ENCODE measurements at regions not wholly inside any gene's neighbourhood (a gene's known extent, or its start where the extent isn't known, plus 50 kb on each side); places are given as distances from the start of the nearest gene placed in this dataset.
A peak's percentile ranks its signal among the peaks of the same experiment; 100 is the strongest.
"Not testable (repeated sequence)": the region's sequence is repeated elsewhere in the genome, so short reads cannot be mapped to it uniquely, and the experiment has no call there.

- intact Hi-C loops (cut with DNase I) = no loop called here
- Histone ChIP-seq H3K36me3 (no peaks in the 10 kb centered on the region), H3K9me3 (no peaks in the 10 kb centered on the region), H3K4me1 (peaks cover 0 to 13% (median 2%) of the 10 kb centered on the region in 4 donors), H3K27ac (peak overlapping the region in 1 of 3 donors; percentile 55), H3K27me3 (no peaks in the 10 kb centered on the region), H3K4me3 (no peak overlapping the region)
- WGBS (ENCODE audit: insufficient coverage, low coverage, low lambda C conversion rate, missing lambda C conversion rate) = 15% methylated on average over 6 of the region's 18 CpGs
- ATAC-seq = peak; percentile 88 to 99 (median 92)
- peak; percentile 85 to 91 (median 90) for DNase-seq
- TF ChIP-seq POLR2A (IDR thresholded peaks at IDR 0.05) (no peak), CTCF (IDR thresholded peaks at IDR 0.05) (no peak)
These were observed 67.1 kb upstream of the MAP4K4 start for GRCh38 chr2:101630224-101630949.

DNA sequence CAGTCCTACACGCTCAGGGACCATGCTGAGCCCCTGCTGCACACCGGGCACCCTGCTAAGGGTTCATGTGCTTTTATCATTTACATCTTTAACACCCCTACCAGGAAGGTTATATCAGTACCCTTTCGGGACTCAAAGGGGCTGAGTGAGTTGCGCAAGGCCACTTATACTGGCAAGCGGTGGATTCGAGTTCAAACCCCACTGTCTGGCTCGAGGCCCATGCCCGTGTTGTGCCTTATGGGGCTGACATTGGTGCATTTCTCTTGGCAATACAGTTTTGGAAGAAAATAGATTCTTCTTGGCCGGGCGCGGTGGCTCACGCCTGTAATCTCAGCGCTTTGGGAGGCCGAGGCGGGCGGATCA, 69.5 kb upstream of the MAP4K4 start:
- no peak for TF ChIP-seq POLR2A (IDR thresholded peaks at IDR 0.05)
- intact Hi-C loops (cut with DNase I) = no loop called here
- no peaks in the 10 kb centered on the region for H3K36me3 ChIP-seq
- ATAC-seq (no peak), DNase-seq (no peak)
- no peaks in the 10 kb centered on the region for H3K9me3 ChIP-seq
- H3K4me3 ChIP-seq = no peak overlapping the region
- no peaks in the 10 kb centered on the region for H3K27me3 ChIP-seq
- H3K27ac ChIP-seq = no peak overlapping the region
- peaks cover 0 to 20% (median 4%) of the 10 kb centered on the region in 4 donors for H3K4me1 ChIP-seq
- WGBS (ENCODE audit: insufficient coverage, low coverage, low lambda C conversion rate, missing lambda C conversion rate) = 95% methylated on average over 12 of the region's 16 CpGs

GRCh38 chr2:101627285-101628029, 70.0 kb upstream of the MAP4K4 start:
- 87% methylated on average over 13 of the region's 14 CpGs for WGBS (ENCODE audit: insufficient coverage, low coverage, low lambda C conversion rate, missing lambda C conversion rate)
- ATAC-seq (no peak), DNase-seq (no peak)
- TF ChIP-seq POLR2A (IDR thresholded peaks at IDR 0.05) = no peak
- TF ChIP-seq CTCF (IDR thresholded peaks at IDR 0.05) = no peak
- H3K4me3 ChIP-seq = no peak overlapping the region
- H3K27me3 ChIP-seq = no peaks in the 10 kb centered on the region
- peaks cover 0 to 20% (median 4%) of the 10 kb centered on the region in 4 donors for H3K4me1 ChIP-seq
- no peaks in the 10 kb centered on the region for H3K36me3 ChIP-seq
- intact Hi-C loops (cut with DNase I) = no loop called here
- no peaks in the 10 kb centered on the region for H3K9me3 ChIP-seq
- H3K27ac ChIP-seq = no peak overlapping the region

GRCh38 chr2:101625814-101626213, 71.7 kb upstream of the MAP4K4 start:
- DNase-seq; H3K9me3 ChIP-seq; intact Hi-C loops (cut with DNase I); H3K27me3 ChIP-seq; H3K4me3 ChIP-seq; ATAC-seq; H3K36me3 ChIP-seq: not testable (repeated sequence)
- WGBS (ENCODE audit: insufficient coverage, low coverage, low lambda C conversion rate, missing lambda C conversion rate) = 74% methylated on average over 6 of the region's 8 CpGs
- peak overlapping the region in 1 of 3 donors; percentile 30 for H3K27ac ChIP-seq
- peaks cover 0 to 20% (median 4%) of the 10 kb centered on the region in 4 donors for H3K4me1 ChIP-seq

- peak; percentile 67 to 82 (median 76) for ATAC-seq
These were observed 72.1 kb upstream of the MAP4K4 start for GRCh38 chr2:101625387-101625786.

More at GRCh38 chr2:101625387-101625786, 72.1 kb upstream of the MAP4K4 start:
- Histone ChIP-seq H3K27ac (peak overlapping the region in 1 of 3 donors; percentile 30), H3K36me3 (no peaks in the 10 kb centered on the region), H3K9me3 (no peaks in the 10 kb centered on the region), H3K27me3 (no peaks in the 10 kb centered on the region), H3K4me1 (peaks cover 0 to 18% (median 3%) of the 10 kb centered on the region in 4 donors), H3K4me3 (no peak overlapping the region)
- WGBS (ENCODE audit: insufficient coverage, low coverage, low lambda C conversion rate, missing lambda C conversion rate) = 27% methylated on average over 7 of the region's 7 CpGs
- TF ChIP-seq POLR2A (IDR thresholded peaks at IDR 0.05) = peak; percentile 24
- no peak for TF ChIP-seq CTCF (IDR thresholded peaks at IDR 0.05)
- intact Hi-C loops (cut with DNase I) = no loop called here
- DNase-seq = peak; percentile 55 to 68 (median 64)
